ENCODE measurements at regions not wholly inside any gene's neighbourhood (a gene's known extent, or its start where the extent isn't known, plus 50 kb on each side); places are given as distances from the start of the nearest gene placed in this dataset.

DNA sequence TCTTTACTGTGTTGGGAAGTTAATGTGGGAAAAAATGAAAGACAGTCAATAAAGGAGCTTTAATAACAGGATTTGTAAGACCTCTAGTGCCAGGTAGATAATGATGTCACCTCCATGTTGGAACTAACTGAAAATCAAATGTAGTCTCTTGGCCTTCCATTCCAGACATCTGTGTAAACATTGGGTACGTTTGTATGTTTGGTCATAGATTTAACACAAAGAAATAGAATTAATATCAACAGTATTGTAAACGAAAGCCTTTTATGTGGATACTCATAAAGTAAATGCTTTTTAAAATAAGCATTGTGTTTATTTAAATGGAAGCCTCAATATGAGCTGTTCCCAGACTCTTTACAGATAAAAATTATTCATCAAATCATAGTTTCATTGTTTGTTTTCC lies 605.7 kb downstream of the METTL15 start:
- no peak for DNase-seq

DNA sequence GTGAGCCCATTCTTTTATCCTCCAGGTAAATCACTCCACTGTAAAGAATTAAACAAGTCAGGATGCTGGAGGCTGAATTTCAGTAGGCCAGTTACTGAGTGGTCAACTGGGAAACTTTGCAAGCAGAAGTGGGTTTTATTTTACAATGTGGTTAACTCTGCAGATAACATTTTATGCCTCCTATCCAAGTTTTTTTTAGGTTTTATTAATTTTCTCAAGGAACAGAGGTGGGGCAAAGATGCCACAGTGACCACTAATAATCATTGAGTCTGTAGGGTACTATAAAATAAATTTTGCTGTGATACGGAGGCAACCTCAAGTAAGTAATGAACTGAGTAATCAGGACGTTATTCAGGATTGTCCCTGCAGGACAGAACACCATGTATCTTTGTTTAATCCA lies 599.9 kb downstream of the METTL15 start:
- DNase-seq, result no peak

DNA sequence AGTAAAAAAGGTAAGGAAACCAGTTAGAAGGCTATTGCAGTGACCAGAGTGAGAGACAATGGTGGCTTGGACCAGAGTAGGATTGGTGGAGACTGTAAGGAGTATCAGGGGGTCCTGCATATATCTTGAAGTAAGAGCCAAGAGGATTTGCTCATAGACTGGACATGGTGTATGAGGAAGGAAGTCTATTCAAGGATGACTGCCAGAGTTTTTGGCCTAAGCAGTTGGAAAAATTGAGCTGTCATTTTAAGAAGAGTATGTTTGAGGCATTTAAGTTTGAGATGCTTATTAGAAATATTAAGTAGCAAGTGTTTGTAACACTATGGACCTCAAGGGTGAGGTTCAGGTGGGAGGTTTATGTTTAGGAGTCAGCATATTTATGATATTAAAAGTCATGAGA lies 596.6 kb downstream of the METTL15 start:
- no peak for DNase-seq

DNA sequence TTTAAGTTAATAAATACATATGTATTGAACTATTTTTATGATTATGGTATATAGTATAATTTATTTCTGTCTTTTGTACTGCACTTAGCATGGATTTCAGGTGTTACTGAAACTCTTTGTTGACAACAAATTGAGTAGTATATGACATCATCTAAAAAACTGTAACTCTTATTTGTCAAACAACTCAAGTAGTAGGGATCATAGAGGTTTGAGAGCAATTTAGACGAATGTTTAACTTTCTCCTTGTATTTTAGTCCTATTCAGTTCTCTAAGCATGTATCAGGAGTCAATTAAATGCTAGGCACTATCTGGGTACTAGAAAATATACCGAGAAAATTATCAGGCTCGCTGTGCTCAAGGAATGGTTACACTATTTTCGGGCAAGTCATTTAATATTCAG lies 595.2 kb downstream of the METTL15 start:
- DNase-seq, result no peak

DNA sequence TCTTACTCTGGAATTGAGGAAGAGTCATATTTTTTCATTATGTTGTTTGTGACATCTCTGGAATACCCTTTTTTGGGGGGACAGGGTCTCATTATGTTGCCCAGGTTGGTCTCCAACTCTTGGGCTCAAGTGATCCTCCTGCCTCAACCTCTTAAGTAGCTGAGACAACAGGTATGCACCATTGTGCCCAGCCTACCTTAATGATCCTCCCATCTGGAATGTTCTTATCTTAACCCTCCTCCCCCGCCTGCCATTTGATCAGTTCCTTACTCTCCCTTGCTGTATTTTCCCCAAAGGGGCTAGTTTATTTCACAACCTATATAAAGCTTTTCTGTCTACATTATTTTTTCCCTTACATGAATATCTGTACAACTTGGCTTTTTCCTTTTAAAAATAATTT lies 594.7 kb downstream of the METTL15 start:
- no peak for DNase-seq

DNA sequence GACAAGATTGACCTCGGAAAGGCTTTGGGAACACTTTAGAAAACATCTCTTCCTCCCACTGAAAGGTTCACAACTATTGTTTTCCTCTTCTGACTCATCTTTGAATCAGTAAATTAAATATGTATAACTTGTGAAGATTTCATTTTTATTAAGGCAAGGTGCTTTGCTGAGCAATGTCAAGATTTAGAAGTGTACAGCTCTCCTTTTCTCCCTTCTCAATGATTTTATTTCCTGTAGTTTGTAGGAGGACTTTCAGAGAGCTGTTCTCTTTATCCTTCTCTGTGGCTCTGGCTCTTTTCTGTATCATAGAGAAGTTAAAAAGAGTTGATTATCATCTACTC lies 594.2 kb downstream of the METTL15 start:
- DNase-seq, result no peak

DNA sequence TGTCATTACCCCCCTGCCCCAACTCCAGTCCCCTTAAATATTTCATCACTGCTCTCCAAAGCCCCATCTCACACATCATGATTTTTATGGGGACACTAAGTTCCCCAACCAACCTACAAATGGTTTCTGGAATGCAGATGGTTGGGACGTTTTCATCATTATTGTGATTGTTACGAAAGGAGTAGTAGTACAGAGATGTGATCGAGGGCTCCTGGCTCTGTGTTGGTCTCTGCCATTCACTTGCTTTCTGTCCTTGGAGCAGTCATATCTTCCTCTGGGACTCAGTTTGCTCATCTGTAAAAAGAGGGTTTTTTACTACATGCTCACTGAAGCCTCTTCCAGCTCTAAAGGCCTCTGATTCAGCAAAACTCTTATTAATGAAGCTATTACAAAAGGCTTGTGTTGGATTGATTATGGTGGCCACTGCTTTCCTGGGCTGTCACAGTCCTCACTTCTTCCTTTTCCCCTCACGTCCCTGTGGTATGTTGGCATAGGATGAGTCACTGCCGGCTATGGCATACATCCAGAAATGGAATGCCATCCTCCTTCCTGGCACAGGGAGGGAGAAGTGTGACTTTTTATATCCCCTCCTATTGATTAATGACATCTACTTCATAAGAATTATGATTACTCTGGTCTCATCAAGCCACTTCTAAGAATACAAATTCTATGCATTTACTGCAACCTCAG lies 593.7 kb downstream of the METTL15 start:
- DNase-seq, result no peak

DNA sequence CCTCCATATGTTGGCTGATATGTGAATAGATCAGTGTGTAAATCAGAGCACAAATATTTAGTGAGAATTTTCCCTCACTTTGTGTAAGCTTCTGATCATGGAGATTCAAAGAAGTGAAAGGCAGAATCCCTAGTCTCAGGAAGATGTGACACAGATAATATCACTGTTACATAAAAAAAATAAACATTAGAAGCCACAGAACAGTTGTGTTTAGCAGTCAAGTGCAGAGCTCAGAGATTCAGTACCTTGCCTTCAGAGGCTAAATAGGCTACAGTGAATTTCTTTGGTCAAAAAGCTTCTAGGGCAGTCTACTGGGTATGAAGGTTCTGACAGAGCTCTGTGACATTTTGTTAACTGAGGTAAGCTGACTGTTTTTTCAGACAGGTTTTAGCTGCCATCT lies 591.5 kb downstream of the METTL15 start:
- no peak for DNase-seq

DNA sequence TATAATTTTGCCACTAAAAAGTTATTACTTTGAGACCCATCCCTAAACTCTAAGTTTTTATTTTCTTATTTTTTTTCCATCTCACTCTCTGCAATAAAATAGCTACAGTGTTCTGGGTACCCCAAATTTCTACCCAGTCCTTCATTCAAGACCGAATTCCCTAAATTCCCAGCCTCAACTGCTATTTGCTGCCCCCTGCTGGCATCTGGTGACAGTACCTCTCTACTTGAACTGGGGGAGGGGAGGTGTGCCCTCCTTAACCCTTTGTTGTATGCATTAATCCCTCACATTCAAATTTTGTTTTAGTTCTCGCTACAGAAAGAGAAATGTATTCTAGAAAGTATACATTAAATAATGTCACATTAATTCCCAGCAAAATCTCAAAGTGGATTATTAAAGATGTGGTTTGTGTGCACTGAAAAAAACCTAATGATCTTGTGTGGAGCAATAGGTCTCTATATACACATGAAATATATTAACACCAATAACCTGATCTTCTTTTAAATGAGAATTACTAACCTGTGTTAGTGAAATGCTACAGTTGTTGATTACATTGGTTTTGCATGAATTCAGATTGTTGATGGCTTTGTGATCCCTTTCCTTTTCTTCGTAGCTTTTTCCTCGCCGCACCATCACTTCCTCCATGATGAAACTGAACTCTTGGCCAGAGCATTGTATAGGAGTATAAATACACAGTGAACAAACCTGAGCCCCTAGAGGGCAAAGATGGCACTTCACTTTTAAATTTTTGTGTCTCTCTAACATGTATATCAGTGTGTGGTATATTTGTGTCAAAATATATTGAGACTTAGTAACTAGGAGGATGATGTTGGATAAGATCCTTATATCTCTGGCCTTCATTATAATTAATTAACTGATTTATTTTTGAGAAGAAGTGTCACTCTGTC lies 590.0 kb downstream of the METTL15 start:
- DNase-seq, result peak; percentile 53

DNA sequence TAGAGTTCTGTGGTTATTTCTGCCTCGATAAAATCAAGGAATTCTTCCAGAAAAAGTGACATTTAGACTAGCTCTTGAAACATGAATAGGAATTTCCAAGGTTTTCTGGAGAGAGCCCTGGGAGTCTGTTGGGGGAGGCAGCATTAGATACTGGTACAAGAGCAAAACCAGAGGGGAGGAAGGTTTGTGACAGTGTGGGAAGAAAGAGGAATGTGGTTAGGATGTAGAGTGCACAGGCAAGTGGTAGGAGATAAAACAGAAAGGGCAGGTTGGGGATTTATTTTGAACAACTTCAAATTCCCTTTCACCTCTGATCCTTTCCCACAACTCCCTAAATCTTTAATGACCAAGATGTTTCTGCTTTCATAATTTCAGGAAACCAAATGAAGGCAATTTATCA lies 588.4 kb downstream of the METTL15 start:
- DNase-seq, result no peak

DNA sequence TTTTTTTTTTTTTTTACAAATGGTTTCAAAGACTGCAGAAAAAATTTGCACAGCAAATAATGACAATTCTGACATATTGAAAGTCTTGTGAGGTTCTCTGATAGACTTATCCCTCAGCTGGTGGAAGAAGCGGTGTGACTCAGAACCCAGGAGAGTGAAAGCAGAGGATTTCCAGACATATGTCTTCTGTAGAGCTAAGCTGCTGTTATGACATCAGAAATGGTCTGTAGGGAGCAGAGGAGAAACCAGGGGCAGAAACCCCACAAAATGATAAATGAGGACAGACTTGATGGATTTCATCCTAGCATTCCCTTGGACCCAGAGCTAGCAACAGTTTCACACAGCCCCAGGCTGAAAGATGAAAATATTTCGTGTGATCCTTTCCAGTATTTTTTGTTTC lies 582.6 kb downstream of the METTL15 start:
- no peak for DNase-seq

DNA sequence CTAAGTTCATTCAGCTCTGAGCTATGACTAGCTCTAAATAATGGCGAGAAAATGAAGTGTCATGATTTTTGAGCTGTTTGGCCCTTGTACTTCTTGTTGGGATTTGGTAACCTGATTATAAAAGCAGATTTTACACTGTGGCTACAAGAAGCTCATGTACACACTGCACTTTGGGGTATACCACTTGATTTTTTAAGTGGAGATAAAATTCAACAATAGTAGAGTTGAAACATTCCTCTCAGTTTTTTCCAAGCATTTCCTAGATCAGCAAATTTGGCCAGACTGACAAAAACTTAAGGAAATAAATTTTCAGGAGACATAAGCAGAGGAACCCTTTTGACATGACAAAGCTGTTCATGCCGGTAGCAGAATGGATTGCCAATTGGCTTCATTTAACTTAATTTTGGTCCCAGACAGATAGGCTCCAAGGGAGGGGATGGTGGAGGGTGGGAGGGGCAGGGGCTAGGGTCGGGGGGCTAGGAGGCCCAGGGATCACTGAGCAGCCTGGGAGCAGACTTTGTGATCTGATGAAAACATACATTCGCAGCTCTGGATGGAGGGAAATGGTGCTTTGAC lies 575.9 kb downstream of the METTL15 start:
- no peak for DNase-seq

DNA sequence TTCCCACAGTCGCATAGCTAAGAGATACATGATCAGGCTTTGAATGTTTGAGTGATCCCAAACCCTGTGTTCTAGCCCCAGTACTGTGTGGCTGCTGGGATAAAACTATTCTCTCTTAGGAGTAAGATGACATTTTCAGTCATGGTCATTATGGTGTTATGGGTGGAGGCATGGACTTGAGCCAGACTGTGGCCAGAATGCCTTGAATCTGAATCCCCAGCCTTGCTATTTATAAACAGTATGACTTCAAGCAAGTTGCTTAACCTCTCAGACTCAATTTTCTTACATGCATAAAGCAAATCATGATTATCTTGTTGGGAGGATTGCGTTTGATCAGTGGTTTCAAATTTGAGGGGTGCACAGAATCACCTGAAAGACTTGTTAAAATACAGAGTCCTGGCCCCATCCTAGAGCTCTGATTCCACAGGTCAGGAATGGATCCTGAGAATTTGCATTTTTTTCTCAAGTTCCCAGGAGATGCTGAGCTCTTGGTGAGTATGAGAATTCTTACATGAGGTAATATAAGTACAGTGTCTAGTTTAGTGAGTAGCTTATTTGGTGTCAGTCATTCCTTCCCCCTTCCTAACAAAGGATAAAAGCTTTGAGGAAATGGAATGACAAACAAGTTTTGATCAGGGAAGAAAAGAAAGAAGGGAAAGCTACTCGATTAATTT lies 571.7 kb downstream of the METTL15 start:
- DNase-seq, result peak; percentile 38

DNA sequence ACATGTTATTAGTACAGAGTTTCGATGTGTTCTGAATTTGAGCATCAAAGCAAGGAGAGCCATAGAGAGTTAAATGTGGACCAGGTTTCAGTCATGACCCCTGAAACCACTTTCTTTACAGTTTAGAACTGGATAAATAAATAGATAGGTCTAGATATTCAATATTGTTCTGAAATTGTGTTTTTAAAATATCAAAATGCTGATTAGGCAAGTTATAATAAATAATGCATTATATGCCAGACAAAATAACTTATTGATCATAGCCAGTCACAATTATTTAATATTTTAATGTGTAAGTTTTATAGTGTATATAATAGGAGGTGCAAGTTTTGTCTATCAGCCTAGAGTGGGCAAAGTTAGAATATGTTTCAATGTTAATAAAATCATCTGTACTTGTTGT lies 569.5 kb downstream of the METTL15 start:
- no peak for DNase-seq

DNA sequence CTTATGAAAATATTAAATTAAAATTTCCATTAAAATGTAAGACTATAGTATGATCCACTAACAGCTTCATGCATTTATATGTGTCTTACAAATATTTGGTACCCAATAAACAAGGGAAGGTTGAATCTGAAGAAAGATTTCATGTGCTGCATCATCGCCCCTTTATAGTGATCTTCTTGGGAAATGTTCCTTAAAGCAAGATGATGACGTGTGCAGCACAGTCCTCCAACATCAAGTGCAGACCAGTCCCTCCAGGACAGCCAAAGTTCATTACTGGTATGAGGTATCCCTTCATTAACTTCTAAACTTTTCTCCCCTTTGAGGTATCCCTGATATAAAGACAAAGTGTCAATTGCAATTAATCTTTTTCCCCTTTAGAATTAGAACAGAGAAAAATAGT lies 567.0 kb downstream of the METTL15 start:
- DNase-seq, result no peak

DNA sequence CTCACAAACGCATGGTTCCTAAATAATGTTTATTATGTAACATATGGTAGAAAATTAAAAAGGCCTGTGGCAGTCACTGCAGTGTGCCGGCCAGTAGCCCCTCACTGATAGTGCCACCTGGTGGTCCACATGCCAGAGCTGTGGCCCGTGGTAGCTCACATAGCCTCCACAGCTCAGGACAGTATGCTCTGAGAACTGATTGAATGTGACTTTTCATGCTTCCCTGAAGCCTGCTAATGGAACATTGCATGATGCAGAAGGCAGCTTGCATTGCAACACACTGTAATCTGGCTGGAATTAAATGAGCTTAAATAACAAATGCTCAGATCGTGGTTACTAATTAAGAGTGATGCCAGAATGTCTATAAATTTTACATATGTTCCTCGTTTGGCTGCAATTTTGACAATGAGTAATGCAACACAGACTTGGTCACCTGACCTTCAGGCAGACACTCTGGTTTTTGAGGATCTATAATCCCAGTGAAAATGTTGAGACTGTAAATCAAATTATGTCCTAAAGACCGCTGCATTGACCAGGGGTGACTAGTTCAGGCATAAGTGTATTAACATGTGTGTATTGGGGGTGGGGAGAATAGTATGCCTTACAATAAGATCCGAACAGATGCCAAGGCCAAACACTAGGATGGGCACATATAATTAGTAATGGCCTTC lies 566.4 kb downstream of the METTL15 start:
- peak; percentile 15 for DNase-seq

DNA sequence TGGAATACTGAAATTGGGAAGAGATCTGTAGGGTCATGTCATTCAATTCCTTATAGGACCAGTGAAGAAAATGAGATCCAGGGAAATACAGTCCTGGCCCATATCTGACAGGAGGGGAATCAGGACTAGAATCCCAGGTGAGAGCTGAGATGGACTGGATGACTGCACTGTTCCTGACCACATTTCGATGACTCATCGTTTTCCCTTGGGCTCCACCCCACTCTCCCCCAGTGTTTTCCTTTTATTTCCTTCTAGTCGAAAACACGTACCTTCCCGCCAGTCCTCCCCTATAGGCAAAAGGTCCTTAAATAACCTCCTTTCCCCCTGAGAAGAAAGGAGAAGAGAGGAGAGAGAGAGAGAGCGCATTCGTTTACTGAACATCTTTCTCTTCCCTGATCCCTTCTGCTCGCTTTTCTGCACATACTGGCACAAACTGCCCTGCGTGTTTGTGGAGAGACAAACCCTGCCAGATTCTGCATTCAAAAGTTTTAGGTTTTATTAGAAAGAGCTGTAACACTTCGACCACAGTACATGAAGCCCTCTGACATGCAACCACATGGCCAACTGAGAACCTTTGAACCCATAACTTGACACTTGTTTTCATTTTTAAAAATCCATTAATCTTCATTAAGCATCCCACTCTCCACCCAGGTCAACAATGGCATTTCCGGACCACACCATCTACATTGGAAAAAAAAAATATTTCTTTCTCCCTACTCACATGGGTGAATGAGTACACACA lies 565.7 kb downstream of the METTL15 start:
- no peak for DNase-seq

DNA sequence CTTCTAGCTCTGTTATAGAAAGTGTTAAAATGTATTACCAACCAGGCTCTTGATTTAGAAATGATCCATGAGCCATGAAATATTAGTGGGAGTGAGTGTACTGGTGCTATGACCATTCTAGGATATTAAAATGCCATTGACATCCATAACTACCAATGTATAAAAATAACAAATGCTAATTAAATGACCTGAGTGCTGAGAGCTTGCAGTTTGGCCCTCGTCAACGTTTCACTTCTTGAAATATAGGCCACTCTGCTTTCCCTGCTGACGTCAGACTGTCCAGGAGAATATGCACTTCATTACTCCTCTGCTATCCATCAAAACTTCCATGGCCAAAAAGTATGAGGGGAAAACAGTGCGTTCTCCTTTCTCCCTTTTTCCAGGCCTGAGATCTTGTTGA lies 563.1 kb downstream of the METTL15 start:
- no peak for DNase-seq

DNA sequence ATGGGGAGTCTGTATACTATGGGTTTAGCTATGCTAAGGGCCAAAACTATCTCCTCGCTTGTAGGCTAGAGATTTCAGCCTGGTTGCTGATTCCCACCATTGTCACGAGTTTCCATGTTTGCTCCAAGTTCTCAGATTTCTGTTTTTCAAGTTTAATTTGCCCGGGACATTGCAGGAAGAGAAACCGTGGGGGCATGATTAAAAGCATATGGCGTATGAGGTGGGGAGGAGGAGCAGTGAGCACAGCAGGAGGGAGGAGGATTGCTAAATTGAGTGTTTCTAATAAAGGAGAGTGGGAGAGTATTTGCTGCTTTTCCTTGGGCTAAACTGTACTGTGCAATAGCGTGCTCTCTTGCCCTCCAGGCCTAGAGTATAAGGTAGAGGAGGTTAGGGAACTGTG lies 558.4 kb downstream of the METTL15 start:
- no peak for DNase-seq

DNA sequence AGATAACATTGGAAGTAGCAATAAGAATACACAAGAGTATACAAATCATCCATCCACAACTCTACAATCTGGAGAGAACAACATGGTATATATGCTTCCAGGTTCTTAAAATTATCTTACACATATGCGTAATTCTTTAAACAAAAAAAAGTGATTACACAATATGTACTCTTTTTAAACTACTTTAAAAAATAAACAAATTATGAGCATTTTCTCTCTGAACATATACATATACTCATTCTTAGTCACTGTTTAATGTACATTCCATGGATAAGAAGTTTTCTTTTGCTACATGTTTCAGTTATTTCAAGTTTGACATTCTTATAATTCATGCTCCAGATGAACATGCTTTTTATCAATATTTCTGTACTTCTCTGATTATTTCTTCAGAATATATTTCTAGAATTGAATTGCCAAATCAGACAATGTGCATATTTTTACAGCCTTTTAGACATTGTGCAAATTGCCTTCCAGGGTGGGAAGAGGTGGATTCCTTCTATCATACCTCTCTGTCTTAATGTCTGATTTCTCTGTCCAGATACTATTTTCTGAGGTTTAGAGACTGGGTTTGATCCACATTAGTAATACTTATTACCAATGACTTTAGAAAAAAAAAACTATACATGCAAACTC lies 551.6 kb downstream of the METTL15 start:
- DNase-seq, result no peak

DNA sequence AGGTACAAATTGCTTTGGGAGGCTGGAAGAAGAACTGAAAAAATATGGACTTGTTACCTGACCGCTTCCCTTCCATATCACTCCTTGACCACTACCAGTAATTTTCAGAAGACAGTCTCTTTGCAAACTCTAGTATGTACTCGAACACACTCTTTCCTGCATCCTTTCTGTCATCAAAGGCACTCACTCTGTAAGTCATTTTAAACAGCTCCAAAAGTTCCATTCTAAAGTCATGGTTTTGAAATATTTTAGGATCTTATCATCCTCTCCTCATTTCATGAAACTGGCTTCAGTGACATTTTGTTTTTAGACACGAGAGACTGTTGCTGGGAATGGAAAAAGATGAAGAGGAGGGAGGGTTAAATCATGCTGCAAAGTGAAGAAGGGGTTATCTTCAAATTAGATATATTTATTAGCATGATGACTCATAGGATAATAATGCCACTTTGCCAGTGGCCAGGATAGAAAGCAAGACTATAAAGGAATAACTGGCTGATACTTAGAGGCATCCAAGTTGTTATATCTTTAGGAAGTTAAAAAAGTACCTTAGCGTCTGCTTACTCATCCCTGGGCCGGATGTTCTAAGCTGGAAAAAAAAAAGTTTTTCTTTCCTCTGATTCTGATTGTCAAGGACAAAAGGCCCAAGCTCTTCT lies 549.3 kb downstream of the METTL15 start:
- DNase-seq, result no peak

Data from femur (tissue), 1 donor.